H1 (cell line): ENCODE measurements at regions not wholly inside any gene's neighbourhood (a gene's known extent, or its start where the extent isn't known, plus 50 kb on each side); places are given as distances from the start of the nearest gene placed in this dataset.

Experiments used
- TCF12 ChIP-seq: IDR thresholded peaks from 2 replicates; pipeline ENCODE4 v1.6.1; 2011; ENCODE audit warnings: low read depth, mild to moderate bottlenecking, low read length
- TF ChIP-seq, protein P1 (sequence below): IDR thresholded peaks from 2 replicates; pipeline ENCODE4 v1.6.1; 2011; ENCODE audit warnings: low read depth, mild to moderate bottlenecking, low read length; ENCODE audit not compliant: insufficient read depth

DNA sequence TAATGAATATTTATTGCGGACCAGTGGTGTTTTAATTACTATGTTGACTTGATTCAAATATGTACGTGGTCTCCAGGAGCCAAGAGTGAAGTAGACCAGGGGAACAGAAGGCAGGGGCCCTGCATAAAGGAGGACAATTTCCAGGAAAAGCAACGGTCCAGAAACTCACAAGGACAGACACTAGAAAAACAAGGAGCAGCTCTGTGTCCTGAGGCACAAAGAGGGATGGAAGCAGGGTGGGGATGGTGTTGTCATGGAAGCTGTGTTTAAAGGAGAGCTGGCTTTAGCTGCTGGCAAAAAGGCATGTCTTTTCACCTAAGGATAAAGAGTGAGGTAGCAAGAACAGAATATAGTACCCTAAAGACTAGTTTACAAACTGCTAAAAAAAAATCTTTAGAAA lies 254.1 kb upstream of the TENM3 start (continued):
- TF ChIP-seq, protein P1, sequence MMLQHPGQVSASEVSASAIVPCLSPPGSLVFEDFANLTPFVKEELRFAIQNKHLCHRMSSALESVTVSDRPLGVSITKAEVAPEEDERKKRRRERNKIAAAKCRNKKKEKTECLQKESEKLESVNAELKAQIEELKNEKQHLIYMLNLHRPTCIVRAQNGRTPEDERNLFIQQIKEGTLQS, result no peak
- TF ChIP-seq TCF12, result no peak
